ENCODE measurements at regions not wholly inside any gene's neighbourhood (a gene's known extent, or its start where the extent isn't known, plus 50 kb on each side); places are given as distances from the start of the nearest gene placed in this dataset.

DNA sequence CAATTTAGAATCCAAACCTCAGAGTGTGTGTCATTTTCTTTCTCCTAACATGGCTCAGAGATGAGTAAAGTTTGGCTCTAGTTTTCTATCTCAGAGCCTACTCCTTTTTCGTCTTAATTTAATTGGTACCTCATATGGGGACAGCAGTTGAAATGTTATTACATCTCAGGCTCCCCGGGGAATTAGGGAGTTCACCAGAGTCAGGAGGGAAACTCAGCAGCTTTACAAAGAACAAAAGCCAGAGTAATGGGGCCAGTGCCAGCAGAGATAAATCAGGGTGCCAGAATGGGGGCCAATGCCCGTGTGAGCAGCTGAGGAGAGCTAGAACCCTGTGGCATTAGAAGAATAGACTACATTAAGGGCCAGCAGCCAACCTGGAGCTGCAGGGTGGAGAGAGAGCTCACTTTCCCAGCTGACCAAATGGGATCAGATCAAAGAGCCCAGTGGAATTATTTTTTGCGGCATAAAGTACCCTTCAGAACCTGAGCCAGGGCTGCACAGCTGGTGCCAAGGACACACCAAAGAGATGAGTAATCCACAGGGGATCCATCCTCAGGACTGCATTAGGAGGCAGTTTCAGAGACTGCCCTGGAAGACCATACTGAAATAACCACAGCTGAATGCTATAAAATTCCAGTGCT is 207.1 kb upstream of the DKK2 start:
- no peak overlapping the region for H3K4me3 ChIP-seq
- no peaks in the 10 kb centered on the region for H3K9me3 ChIP-seq
- no peak for DNase-seq (ENCODE audit: extremely low spot score)
- H3K27me3 ChIP-seq, result no peaks in the 10 kb centered on the region
- TF ChIP-seq POLR2A (IDR thresholded peaks at IDR 0.05; ENCODE audit: low read depth), result no peak
- H3K27ac ChIP-seq (replicated peaks in 1 of 4), result no peak overlapping the region
- intact Hi-C loops (cut with DNase I), result no loop called here
- 31% methylated on average over 3 of the region's 4 CpGs for WGBS
- no peaks in the 10 kb centered on the region for H3K36me3 ChIP-seq
- H3K4me1 ChIP-seq, result peaks cover 0 to 14% (median 4%) of the 10 kb centered on the region in 4 donors

DNA sequence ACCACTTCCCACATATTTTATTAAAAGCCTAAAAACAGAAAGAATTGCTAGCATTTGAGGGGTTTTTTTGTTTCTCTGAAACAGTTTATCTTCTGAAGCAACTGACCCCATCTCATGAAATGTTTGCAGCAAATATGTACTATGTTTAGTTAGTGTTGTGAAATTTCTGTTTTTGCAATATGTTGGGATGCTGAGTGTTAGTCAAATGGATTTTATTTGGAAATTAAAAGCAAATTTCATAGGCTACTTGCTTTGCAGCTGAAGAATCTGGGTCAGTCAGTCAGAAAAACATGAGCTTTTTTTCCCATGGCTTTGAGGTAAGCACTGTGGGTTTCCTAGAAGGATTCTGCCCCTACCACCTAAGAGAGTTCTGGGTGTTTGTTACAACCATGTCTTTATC is 184.9 kb upstream of the DKK2 start:
- Histone ChIP-seq H3K27me3 (no peaks in the 10 kb centered on the region), H3K4me3 (no peak overlapping the region)
- intact Hi-C loops (cut with DNase I), result no loop called here

GRCh38 chr4:107219681-107220080 is 183.6 kb upstream of the DKK2 start:
- H3K36me3 ChIP-seq, result no peaks in the 10 kb centered on the region
- TF ChIP-seq EP300 (IDR thresholded peaks at IDR 0.05), result no peak
- H3K27ac ChIP-seq (replicated peaks in 1 of 4), result no peak overlapping the region
- no peaks in the 10 kb centered on the region for H3K27me3 ChIP-seq
- intact Hi-C loops (cut with DNase I), result no loop called here
- no peak for DNase-seq (ENCODE audit: extremely low spot score)
- no peaks in the 10 kb centered on the region for H3K9me3 ChIP-seq
- H3K4me1 ChIP-seq, result no peaks in the 10 kb centered on the region
- H3K4me3 ChIP-seq, result no peak overlapping the region
- 78% methylated on average over 1 of the region's 1 CpG for WGBS

More for the DNA sequence above, 184.9 kb upstream of the DKK2 start:
- DNase-seq (ENCODE audit: extremely low spot score), result no peak
- H3K4me1 ChIP-seq, result no peaks in the 10 kb centered on the region
- H3K27ac ChIP-seq (replicated peaks in 1 of 4), result no peak overlapping the region
- no peaks in the 10 kb centered on the region for H3K36me3 ChIP-seq
- H3K9me3 ChIP-seq, result no peaks in the 10 kb centered on the region
- no peak for TF ChIP-seq POLR2A (IDR thresholded peaks at IDR 0.05; ENCODE audit: low read depth)

DNA sequence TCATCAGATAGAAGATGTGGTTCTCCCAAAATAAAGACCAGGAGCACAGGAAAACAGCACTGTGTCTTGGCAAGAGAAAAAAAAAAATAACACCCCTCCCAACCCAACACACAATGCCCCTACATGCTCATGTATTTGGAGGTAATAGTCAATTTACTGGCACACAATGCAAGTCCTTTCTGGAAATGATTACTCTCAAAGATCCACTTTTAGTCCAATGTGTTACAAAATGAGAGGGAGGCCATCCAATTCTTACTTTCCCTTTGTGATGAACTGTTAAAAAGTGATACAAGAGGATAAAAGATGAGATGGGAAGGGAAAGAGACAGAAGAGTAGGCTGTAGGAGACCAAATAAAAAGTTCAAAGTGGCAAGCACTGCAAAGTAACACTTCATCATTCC is 180.3 kb upstream of the DKK2 start:
- no peaks in the 10 kb centered on the region for H3K9me3 ChIP-seq
- no peaks in the 10 kb centered on the region for H3K36me3 ChIP-seq
- no peaks in the 10 kb centered on the region for H3K27me3 ChIP-seq
- H3K4me1 ChIP-seq, result no peaks in the 10 kb centered on the region
- no peak overlapping the region for H3K4me3 ChIP-seq
- TF ChIP-seq POLR2A (IDR thresholded peaks at IDR 0.05; ENCODE audit: low read depth), result no peak
- TF ChIP-seq POLR2AphosphoS5 (IDR thresholded peaks at IDR 0.05), result no peak
- TF ChIP-seq EP300 (IDR thresholded peaks at IDR 0.05), result no peak
- TF ChIP-seq CTCF (IDR thresholded peaks at IDR 0.05), result no peak
- DNase-seq (ENCODE audit: extremely low spot score), result no peak
- no peak overlapping the region for H3K27ac ChIP-seq (replicated peaks in 1 of 4)
- intact Hi-C loops (cut with DNase I), result no loop called here

DNA sequence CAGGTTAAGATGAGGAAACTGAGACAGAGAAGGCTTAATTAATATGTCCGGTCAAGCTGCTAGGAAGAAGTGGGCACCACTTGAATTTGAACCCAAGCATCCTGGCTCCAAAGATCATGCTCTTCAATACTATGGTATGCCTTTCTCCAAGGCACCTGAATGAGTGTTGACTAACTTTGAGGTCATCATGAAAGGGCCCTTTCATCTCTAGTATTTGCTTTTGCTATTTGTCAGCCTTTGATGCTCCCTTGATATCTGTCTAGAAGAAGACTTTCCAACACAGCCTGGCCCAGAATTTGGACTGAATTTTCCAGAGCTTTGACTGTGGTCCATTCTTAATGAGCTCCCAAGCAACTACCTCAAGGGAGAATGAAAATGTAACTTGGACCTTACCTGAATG is 179.1 kb upstream of the DKK2 start:
- intact Hi-C loops (cut with DNase I), result no loop called here
- H3K4me3 ChIP-seq, result no peak overlapping the region
- TF ChIP-seq EP300 (IDR thresholded peaks at IDR 0.05), result no peak
- TF ChIP-seq POLR2AphosphoS5 (IDR thresholded peaks at IDR 0.05), result no peak
- no peak for TF ChIP-seq POLR2A (IDR thresholded peaks at IDR 0.05; ENCODE audit: low read depth)
- TF ChIP-seq CTCF (IDR thresholded peaks at IDR 0.05), result no peak
- no peaks in the 10 kb centered on the region for H3K36me3 ChIP-seq
- H3K27ac ChIP-seq (replicated peaks in 1 of 4), result no peak overlapping the region
- H3K27me3 ChIP-seq, result no peaks in the 10 kb centered on the region
- WGBS, result 94% methylated on average over 1 of the region's 1 CpG
- H3K4me1 ChIP-seq, result no peaks in the 10 kb centered on the region
- no peak for DNase-seq (ENCODE audit: extremely low spot score)
- no peaks in the 10 kb centered on the region for H3K9me3 ChIP-seq

DNA sequence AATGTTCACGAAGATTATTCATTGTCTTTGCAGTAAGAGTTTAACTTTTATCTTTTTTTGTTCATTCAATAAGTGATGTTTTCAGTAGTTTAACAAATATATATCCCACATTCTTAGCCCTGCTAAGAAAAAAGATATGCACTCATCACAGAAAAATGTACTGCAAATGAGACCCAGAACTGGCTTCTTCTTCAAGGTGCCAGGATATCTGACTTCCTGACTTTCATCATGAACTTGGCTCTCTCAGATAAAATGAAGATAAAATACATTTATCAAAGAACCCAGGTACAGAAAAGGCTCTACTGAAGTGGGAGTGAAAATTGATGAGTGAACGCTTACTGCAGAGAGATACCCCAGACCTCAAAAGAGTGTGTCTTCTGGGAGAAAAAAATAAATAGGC is 177.8 kb upstream of the DKK2 start:
- H3K27me3 ChIP-seq, result no peaks in the 10 kb centered on the region
- no peaks in the 10 kb centered on the region for H3K9me3 ChIP-seq
- WGBS, result 94% methylated on average over 2 of the region's 2 CpGs
- H3K4me3 ChIP-seq, result no peak overlapping the region
- intact Hi-C loops (cut with DNase I), result no loop called here
- no peaks in the 10 kb centered on the region for H3K36me3 ChIP-seq
- no peaks in the 10 kb centered on the region for H3K4me1 ChIP-seq
- no peak overlapping the region for H3K27ac ChIP-seq (replicated peaks in 1 of 4)
- TF ChIP-seq EP300 (IDR thresholded peaks at IDR 0.05) (no peak), CTCF (IDR thresholded peaks at IDR 0.05) (no peak), POLR2AphosphoS5 (IDR thresholded peaks at IDR 0.05) (no peak), POLR2A (IDR thresholded peaks at IDR 0.05; ENCODE audit: low read depth) (no peak)
- DNase-seq (ENCODE audit: extremely low spot score), result no peak
